Kidney (tissue), 13 donors: ENCODE measurements at regions not wholly inside any gene's neighbourhood (a gene's known extent, or its start where the extent isn't known, plus 50 kb on each side); places are given as distances from the start of the nearest gene placed in this dataset.

ENCODE experiments used
- DNase-seq, 5 donors: peaks; one replicate each; pipeline ENCODE4 v3.0.0-alpha.2; 2013 to 2020
- FAIRE-seq: peaks from 2 replicates; lab custom pipeline; 2012; peaks lifted over from hg19 to GRCh38; lab: Jason Lieb, UNC
- H3K27ac ChIP-seq, 2 donors: one replicate each; pipeline ENCODE4 v1.7.0; 2013; ENCODE audit warnings: low read depth in 2 of 2, low read length in 2 of 2, inconsistent platforms in 1 of 2
- H3K27me3 ChIP-seq: one replicate; pipeline ENCODE4 v1.7.1; 2013; ENCODE audit warnings: low read length, inconsistent platforms; ENCODE audit not compliant: control insufficient read depth, insufficient read depth
- H3K36me3 ChIP-seq, 3 donors: one replicate each; pipeline versions ENCODE4 v1.7.0 to v1.7.1; 2013; ENCODE audit warnings: low read length in 3 of 3, control low read depth in 1 of 3, inconsistent platforms in 1 of 3; ENCODE audit not compliant: insufficient read depth in 3 of 3, control insufficient read depth in 2 of 3
- H3K4me1 ChIP-seq, 3 donors: one replicate each; pipeline versions ENCODE4 v1.7.0 to v1.7.1; 2013; ENCODE audit warnings: low read length in 3 of 3, inconsistent platforms in 1 of 3, low read depth in 1 of 3; ENCODE audit not compliant: control insufficient read depth in 2 of 3, insufficient read depth in 2 of 3
- H3K4me3 ChIP-seq, 3 donors: one replicate each; pipeline versions ENCODE4 v1.7.0 to v1.8.1; 2013; ENCODE audit warnings: low read length in 3 of 3, control low read depth in 1 of 3, inconsistent platforms in 1 of 3
- H3K9ac ChIP-seq, 3 donors: one replicate each; pipeline versions ENCODE4 v1.7.0 to v1.7.1; 2013; ENCODE audit warnings: low read length in 3 of 3, control low read depth in 1 of 3, inconsistent platforms in 1 of 3
- H3K9me3 ChIP-seq, 3 donors: one replicate each; pipeline versions ENCODE4 v1.7.0 to v1.7.1; 2013; ENCODE audit warnings: low read length in 3 of 3, control low read depth in 1 of 3, inconsistent platforms in 1 of 3; ENCODE audit not compliant: control insufficient read depth in 2 of 3, insufficient read depth in 1 of 3
- intact Hi-C: fragments of 100-400 bp; cut with DNase I; formaldehyde crosslinking; loops from one replicate; pipeline ENCODE4 v1.11.1; 2022
- TF ChIP-seq, protein P1 (sequence below): IDR thresholded peaks from 3 replicates; pipeline ENCODE4 v1.5.1; 2012; ENCODE audit warnings: mild to moderate bottlenecking, moderate library complexity, borderline replicate concordance; ENCODE audit not compliant: insufficient read depth; ENCODE audit errors: extremely low read depth
- donor health status: control.
- donor health status: control.
- donor health status: control.
- donor health status: control.
- donor health status: control.
- donor health status: DM: yes; HTN: yes; CAD: no.
- donor health status: Normal renal cell carcinoma (clear cell type).

DNA sequence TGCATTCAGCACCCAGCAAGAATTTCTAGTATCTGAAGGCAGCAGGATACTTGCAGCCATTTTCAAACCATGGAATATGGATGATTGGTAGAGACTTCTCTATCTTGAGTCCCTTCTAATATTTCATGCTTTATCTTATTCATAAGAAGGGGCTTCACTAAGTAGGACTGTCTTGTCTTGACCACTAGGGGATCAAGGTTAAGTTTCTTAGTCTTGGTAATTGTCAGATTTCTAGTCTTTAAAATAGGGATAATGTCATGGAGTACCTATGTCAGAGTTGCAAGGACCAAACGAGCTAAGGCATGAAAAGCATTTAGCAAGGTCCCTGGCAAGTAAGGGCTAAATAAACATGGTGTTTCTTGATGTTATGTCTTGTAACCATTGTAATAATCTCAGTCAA is 68.5 kb upstream of the ESR1 start:
- no peak for FAIRE-seq
- H3K9ac ChIP-seq: no peak overlapping the region
- intact Hi-C loops: no loop called here

DNA sequence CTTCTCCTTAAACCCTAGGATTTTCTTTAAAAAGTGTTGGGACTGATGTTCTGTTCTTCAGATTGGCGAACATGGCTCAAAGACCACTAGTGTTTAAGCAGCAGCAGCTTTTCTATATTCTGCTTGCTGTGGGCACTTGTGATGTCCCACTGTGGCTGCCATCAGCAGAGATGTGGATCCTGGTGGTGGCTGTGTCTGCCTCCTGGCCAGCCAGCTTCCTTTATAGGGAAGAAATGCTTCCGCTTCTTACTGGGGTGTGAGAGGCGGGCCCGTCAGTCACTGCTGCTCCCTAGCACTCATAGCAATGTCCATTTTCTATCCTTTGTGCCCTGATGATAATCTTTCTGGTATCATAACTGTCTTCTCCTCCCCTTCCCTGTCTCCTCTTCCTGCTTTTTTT is 66.7 kb upstream of the ESR1 start:
- intact Hi-C loops: no loop called here
- H3K4me1 ChIP-seq: no peaks in the 10 kb centered on the region
- H3K9me3 ChIP-seq: no peaks in the 10 kb centered on the region
- no peaks in the 10 kb centered on the region for H3K27me3 ChIP-seq
- FAIRE-seq: no peak
- TF ChIP-seq, protein P1, sequence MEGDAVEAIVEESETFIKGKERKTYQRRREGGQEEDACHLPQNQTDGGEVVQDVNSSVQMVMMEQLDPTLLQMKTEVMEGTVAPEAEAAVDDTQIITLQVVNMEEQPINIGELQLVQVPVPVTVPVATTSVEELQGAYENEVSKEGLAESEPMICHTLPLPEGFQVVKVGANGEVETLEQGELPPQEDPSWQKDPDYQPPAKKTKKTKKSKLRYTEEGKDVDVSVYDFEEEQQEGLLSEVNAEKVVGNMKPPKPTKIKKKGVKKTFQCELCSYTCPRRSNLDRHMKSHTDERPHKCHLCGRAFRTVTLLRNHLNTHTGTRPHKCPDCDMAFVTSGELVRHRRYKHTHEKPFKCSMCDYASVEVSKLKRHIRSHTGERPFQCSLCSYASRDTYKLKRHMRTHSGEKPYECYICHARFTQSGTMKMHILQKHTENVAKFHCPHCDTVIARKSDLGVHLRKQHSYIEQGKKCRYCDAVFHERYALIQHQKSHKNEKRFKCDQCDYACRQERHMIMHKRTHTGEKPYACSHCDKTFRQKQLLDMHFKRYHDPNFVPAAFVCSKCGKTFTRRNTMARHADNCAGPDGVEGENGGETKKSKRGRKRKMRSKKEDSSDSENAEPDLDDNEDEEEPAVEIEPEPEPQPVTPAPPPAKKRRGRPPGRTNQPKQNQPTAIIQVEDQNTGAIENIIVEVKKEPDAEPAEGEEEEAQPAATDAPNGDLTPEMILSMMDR: no peak
- no peaks in the 10 kb centered on the region for H3K36me3 ChIP-seq
- H3K4me3 ChIP-seq: no peak overlapping the region
- DNase-seq: no peak
- H3K9ac ChIP-seq: no peak overlapping the region
- H3K27ac ChIP-seq: no peak overlapping the region

More for the DNA sequence above, 68.5 kb upstream of the ESR1 start:
- Histone ChIP-seq H3K9me3 (no peaks in the 10 kb centered on the region), H3K4me1 (peaks cover 0 to 2% (median 0%) of the 10 kb centered on the region in 3 donors), H3K27ac (no peak overlapping the region), H3K27me3 (no peaks in the 10 kb centered on the region), H3K36me3 (no peaks in the 10 kb centered on the region), H3K4me3 (no peak overlapping the region)
- TF ChIP-seq, protein P1: no peak
- DNase-seq: no peak

DNA sequence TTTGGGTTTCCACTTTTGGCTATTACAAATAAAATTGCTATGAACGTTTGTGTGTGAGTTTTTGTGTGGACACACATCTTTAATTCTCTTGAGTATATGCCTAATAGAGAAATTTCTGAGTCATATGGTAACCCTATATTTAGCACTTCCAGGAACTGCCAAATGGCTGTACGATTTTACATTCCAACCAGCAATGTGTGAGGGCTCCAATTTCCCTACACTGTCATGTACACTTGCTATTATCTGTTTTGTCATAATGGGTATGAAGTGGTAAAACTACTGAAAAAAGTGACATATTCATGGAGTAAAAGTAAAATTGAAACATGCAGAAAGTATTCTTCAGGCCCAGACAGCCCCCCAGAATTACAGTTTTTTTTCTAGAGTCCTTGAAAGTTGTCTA is 59.6 kb upstream of the ESR1 start:
- Histone ChIP-seq H3K27ac (no peak overlapping the region), H3K9me3 (no peaks in the 10 kb centered on the region), H3K27me3 (no peaks in the 10 kb centered on the region), H3K36me3 (no peaks in the 10 kb centered on the region), H3K9ac (no peak overlapping the region), H3K4me3 (no peak overlapping the region), H3K4me1 (no peaks in the 10 kb centered on the region)
- DNase-seq (no peak), FAIRE-seq (no peak)
- intact Hi-C loops: no loop called here
- TF ChIP-seq, protein P1: no peak

DNA sequence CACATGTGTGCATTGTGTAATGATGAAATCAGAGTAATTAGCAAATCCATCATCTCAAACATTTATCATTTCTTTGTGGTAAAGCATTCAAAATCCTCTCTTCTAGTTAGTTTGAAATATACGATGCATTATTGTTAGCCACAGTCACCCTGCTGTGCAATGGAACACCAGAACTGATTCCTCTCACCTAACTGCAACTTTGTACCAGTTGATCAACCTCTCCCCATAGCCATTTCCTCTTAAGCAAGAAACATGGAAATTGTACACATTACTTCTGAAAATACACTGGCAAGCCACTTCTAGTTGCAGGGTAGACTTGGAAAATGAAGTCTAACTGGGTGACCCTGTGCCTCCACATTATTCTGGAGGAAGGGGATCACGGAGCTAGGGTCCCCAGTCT is 58.1 kb upstream of the ESR1 start:
- DNase-seq (no peak), FAIRE-seq (no peak)
- Histone ChIP-seq H3K27ac (no peak overlapping the region), H3K9ac (no peak overlapping the region), H3K36me3 (no peaks in the 10 kb centered on the region), H3K4me1 (no peaks in the 10 kb centered on the region), H3K27me3 (no peaks in the 10 kb centered on the region), H3K4me3 (no peak overlapping the region), H3K9me3 (no peaks in the 10 kb centered on the region)
- TF ChIP-seq, protein P1: no peak
- intact Hi-C loops: no loop called here
